CD4-positive, alpha-beta T cell (primary cell): ENCODE measurements at regions not wholly inside any gene's neighbourhood (a gene's known extent, or its start where the extent isn't known, plus 50 kb on each side); places are given as distances from the start of the nearest gene placed in this dataset.

Source experiments
- ATAC-seq: fragments of 200-7000 bp; cut with Tn5 transposase; one replicate; pipeline ENCODE4 v1.10.0; 2022; ENCODE audit warnings: mild to moderate bottlenecking; ENCODE audit not compliant: poor library complexity
- CTCF ChIA-PET: fragments of 350-600 bp; sonication (Branson Sonifier 250); formaldehyde crosslinking; loops from one replicate; lab custom pipeline; 2021; ENCODE audit warnings: antibody characterized with exemption, inconsistent platforms; lab: Charles Lee
- POLR2A ChIA-PET: fragments of 350-600 bp; sonication (Branson Sonifier 250); formaldehyde crosslinking; loops from one replicate; lab custom pipeline; 2021; ENCODE audit warnings: antibody characterized with exemption, inconsistent platforms; lab: Charles Lee
- DNase-seq, 14 experiments: peaks; one replicate each; pipeline ENCODE4 v3.0.0-alpha.2; 2013 to 2020; ENCODE audit warnings: mixed read lengths in 2 of 14
- H3K27ac ChIP-seq, 2 donors: one replicate each; pipeline versions ENCODE4 v1.5.1 to v1.7.0; 2013; ENCODE audit warnings: low read length in 2 of 2, low read depth in 1 of 2, mild to moderate bottlenecking in 1 of 2
- H3K27me3 ChIP-seq, 2 experiments: 1 replicate in 1 of 2; 2 replicates in 1 of 2; pipeline versions ENCODE4 v1.6.1 to v1.7.0; 2013; ENCODE audit warnings: low read length in 2 of 2, control low read depth in 1 of 2, mild to moderate bottlenecking in 1 of 2, moderate library complexity in 1 of 2; ENCODE audit not compliant: insufficient read depth in 2 of 2, control insufficient read depth in 1 of 2
- H3K36me3 ChIP-seq: one replicate; pipeline ENCODE4 v1.6.1; 2013; ENCODE audit warnings: low read length, control low read depth; ENCODE audit not compliant: insufficient read depth
- H3K4me1 ChIP-seq: one replicate; pipeline ENCODE4 v1.6.1; 2013; ENCODE audit warnings: low read length, control low read depth; ENCODE audit not compliant: insufficient read depth
- H3K4me3 ChIP-seq: one replicate; pipeline ENCODE4 v1.5.1; 2013; ENCODE audit warnings: mild to moderate bottlenecking, low read length, moderate library complexity
- H3K9me3 ChIP-seq, 2 experiments: 1 replicate in 1 of 2; 2 replicates in 1 of 2; pipeline versions ENCODE4 v1.6.1 to v1.7.0; 2013; ENCODE audit warnings: low read length in 2 of 2, mild to moderate bottlenecking in 2 of 2, control low read depth in 1 of 2, moderate library complexity in 1 of 2; ENCODE audit not compliant: control insufficient read depth in 1 of 2, insufficient read depth in 1 of 2
- H3K27ac Mint-ChIP-seq: one replicate; pipeline ENCODE4 v1.8.0; 2020; ENCODE audit warnings: mixed read lengths
- H3K27me3 Mint-ChIP-seq: one replicate; pipeline ENCODE4 v1.8.0; 2021; ENCODE audit warnings: mixed read lengths
- H3K36me3 Mint-ChIP-seq: one replicate; pipeline ENCODE4 v1.8.0; 2021; ENCODE audit warnings: low read depth, mixed read lengths
- H3K4me1 Mint-ChIP-seq: one replicate; pipeline ENCODE4 v1.8.0; 2021; ENCODE audit warnings: low read depth, mixed read lengths
- H3K4me3 Mint-ChIP-seq: one replicate; pipeline ENCODE4 v1.8.0; 2020; ENCODE audit warnings: mild to moderate bottlenecking, mixed read lengths
- H3K9me3 Mint-ChIP-seq: one replicate; pipeline ENCODE4 v1.8.0; 2020; ENCODE audit warnings: mixed read lengths
- CTCF ChIP-seq: fragments of 200-600 bp; IDR thresholded peaks from one replicate; pipeline ENCODE4 v1.8.0; 2022; ENCODE audit warnings: antibody characterized with exemption, mild to moderate bottlenecking
- intact Hi-C, 2 experiments: fragments of 100-400 bp; cut with DNase I in 1 of 2; cut with micrococcal nuclease in 1 of 2; formaldehyde crosslinking; loops; one replicate each; pipeline versions ENCODE4 v1.15.1 to v1.9.0; 2023 to 2025; cut with DNase I, micrococcal nuclease

DNA sequence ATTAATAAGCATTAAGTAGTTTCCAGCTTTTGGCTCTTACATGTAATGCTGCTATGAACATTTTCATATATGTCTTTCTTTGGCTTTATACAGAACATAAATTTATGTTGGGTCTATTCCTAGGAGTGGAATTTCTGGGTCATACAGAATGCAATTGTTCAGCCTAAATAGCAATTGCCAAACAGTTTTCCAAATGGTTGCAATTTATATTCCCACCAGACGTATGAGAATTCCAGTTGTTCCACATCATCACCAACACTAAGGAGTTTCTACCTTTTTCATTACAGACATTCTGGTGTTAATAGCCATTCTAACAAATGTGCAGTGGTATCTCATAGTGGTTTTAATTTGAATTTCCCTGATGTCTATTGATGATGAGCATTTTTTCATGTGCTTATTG, 160.1 kb upstream of the TMC3 start:
- H3K27ac Mint-ChIP-seq: no peak overlapping the region
- Histone ChIP-seq H3K9me3 (no peaks in the 10 kb centered on the region), H3K4me3 (no peak overlapping the region), H3K36me3 (no peaks in the 10 kb centered on the region), H3K27me3 (peaks cover 0 to 3% of the 10 kb centered on the region in 2 experiments), H3K4me1 (no peaks in the 10 kb centered on the region), H3K27ac (no peak overlapping the region)
- TF ChIP-seq CTCF: no peak
- POLR2A ChIA-PET: no interaction called here
- H3K9me3 Mint-ChIP-seq: no peaks in the 10 kb centered on the region
- no peaks in the 10 kb centered on the region for H3K4me1 Mint-ChIP-seq
- CTCF ChIA-PET: no interaction called here
- intact Hi-C loops: no loop called here
- no peak overlapping the region for H3K4me3 Mint-ChIP-seq
- no peaks in the 10 kb centered on the region for H3K36me3 Mint-ChIP-seq
- H3K27me3 Mint-ChIP-seq: no peaks in the 10 kb centered on the region
- DNase-seq (no peak), ATAC-seq (no peak)

DNA sequence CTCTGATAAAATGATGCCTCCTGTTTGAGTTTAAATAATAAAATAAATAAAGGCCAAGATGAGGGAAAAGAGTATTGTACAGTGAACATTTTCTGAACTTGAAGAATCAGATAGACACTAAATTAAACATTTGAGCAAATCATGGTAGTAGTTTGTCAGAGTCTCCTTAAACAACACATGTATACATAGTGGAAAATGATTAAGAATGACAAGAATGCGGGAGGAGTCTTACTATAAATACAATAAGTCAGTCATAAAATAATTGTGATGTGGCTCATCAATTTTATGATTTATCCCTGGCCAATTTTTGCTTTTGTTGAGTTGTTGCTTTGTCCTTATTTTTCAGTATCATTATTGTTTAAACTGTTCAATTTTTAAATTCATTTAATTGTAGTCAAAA, 158.0 kb upstream of the TMC3 start:
- Mint-ChIP-seq H3K4me3 (no peak overlapping the region), H3K4me1 (no peaks in the 10 kb centered on the region), H3K36me3 (no peaks in the 10 kb centered on the region), H3K9me3 (no peaks in the 10 kb centered on the region), H3K27ac (no peak overlapping the region), H3K27me3 (peaks cover 9% of the 10 kb centered on the region)
- Histone ChIP-seq H3K9me3 (no peaks in the 10 kb centered on the region), H3K27me3 (peaks cover 0 to 3% of the 10 kb centered on the region in 2 experiments), H3K4me3 (no peak overlapping the region), H3K36me3 (no peaks in the 10 kb centered on the region), H3K27ac (no peak overlapping the region), H3K4me1 (no peaks in the 10 kb centered on the region)
- ATAC-seq (no peak), DNase-seq (no peak)
- intact Hi-C loops: no loop called here
- ChIA-PET CTCF (no interaction called here), POLR2A (no interaction called here)
- no peak for TF ChIP-seq CTCF

DNA sequence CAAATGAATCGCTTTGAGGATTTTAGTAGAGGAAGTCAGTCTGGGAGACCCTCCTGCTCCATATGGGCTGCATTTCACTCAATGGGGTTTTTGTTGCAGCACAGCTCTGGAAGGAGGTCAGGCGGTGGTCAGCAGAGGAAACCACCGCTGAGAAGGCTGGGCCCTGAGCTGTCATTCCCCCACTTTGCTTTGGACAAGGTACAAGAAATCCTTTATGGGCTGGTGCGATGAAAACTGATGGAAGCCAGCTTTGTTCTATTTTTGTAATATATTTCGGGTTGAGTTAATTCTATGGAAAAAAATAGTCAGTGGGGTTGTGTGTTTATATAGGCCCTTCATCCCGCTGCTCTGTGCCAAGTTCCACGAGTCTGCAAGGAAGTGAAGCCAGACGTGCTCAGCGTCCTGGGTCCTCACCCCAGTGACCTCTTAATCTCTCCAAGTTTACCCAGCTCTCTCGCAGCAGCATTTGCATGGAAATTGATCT, 157.1 kb upstream of the TMC3 start:
- Mint-ChIP-seq H3K4me3 (no peak overlapping the region), H3K27me3 (peaks cover 9% of the 10 kb centered on the region), H3K4me1 (no peaks in the 10 kb centered on the region), H3K9me3 (no peaks in the 10 kb centered on the region), H3K27ac (no peak overlapping the region), H3K36me3 (no peaks in the 10 kb centered on the region)
- CTCF ChIA-PET: no interaction called here
- Histone ChIP-seq H3K36me3 (no peaks in the 10 kb centered on the region), H3K27me3 (peaks cover 0 to 3% of the 10 kb centered on the region in 2 experiments), H3K4me3 (no peak overlapping the region), H3K27ac (no peak overlapping the region), H3K9me3 (no peaks in the 10 kb centered on the region), H3K4me1 (no peaks in the 10 kb centered on the region)
- intact Hi-C loops: no loop called here
- ATAC-seq (no peak), DNase-seq (no peak)
- POLR2A ChIA-PET: no interaction called here
- no peak for TF ChIP-seq CTCF
